Thyroid gland (tissue), 4 donors: ENCODE measurements at regions not wholly inside any gene's neighbourhood (a gene's known extent, or its start where the extent isn't known, plus 50 kb on each side); places are given as distances from the start of the nearest gene placed in this dataset.

Experiments
- DNase-seq, 2 donors: peaks; one replicate each; pipeline ENCODE4 v3.0.0-alpha.2; 2019
- H3K27ac ChIP-seq, 3 donors: fragments of 200-600 bp; sonication (generic); 1 replicate in 2 of 3; 2 replicates in 1 of 3; pipeline ENCODE4 v1.5.1; 2016 to 2019; ENCODE audit warnings: mild to moderate bottlenecking in 1 of 3, moderate library complexity in 1 of 3
- H3K27me3 ChIP-seq: fragments of 200-600 bp; sonication (generic); one replicate; pipeline ENCODE4 v1.5.1; 2019
- H3K36me3 ChIP-seq, 2 donors: fragments of 200-600 bp; sonication (generic); one replicate each; pipeline ENCODE4 v1.5.1; 2016 to 2019
- H3K4me1 ChIP-seq, 2 donors: fragments of 200-600 bp; sonication (generic); one replicate each; pipeline ENCODE4 v1.5.1; 2017 to 2019
- H3K4me3 ChIP-seq, 3 donors: fragments of 200-600 bp; sonication (generic); replicated peaks in 1 of 3; 1 replicate in 2 of 3; 2 replicates in 1 of 3; pipeline ENCODE4 v1.5.1; 2016; ENCODE audit warnings: mild to moderate bottlenecking in 1 of 3
- H3K9me3 ChIP-seq: fragments of 200-600 bp; sonication (generic); one replicate; pipeline ENCODE4 v1.5.1; 2017
- CTCF ChIP-seq, 6 experiments: fragments of 200-600 bp in 3 of 6; fragments of 450-650 bp in 3 of 6; sonication (generic) in 3 of 6; IDR thresholded peaks; one replicate each; pipeline ENCODE4 v1.5.1; 2016 to 2019; ENCODE audit warnings: antibody characterized with exemption in 6 of 6, mild to moderate bottlenecking in 2 of 6, inconsistent platforms in 1 of 6, moderate library complexity in 1 of 6
- POLR2A ChIP-seq, 2 donors: fragments of 450-650 bp; IDR thresholded peaks; one replicate each; pipeline ENCODE4 v1.6.1; 2017; ENCODE audit warnings: antibody characterized with exemption in 2 of 2, mild to moderate bottlenecking in 2 of 2, moderate library complexity in 1 of 2
- WGBS, 2 donors: methylation state at CpG; one replicate each; pipeline ENCODE4 v1.1.5; 2017; 5-methylcytosine and 5-hydroxymethylcytosine counted together
- intact Hi-C: fragments of 100-400 bp; cut with DNase I; formaldehyde crosslinking; loops from one replicate; pipeline ENCODE4 v1.15.1; 2023

- WGBS, 2 donors: 89 to 93% methylated on average over 2 of the region's 2 CpGs
- Histone ChIP-seq H3K27ac (no peak overlapping the region), H3K27me3 (no peaks in the 10 kb centered on the region), H3K4me1 (no peaks in the 10 kb centered on the region), H3K9me3 (no peaks in the 10 kb centered on the region), H3K4me3 (no peak overlapping the region), H3K36me3 (no peaks in the 10 kb centered on the region)
- TF ChIP-seq POLR2A (IDR thresholded peaks at IDR 0.05) (no peak), CTCF (IDR thresholded peaks at IDR 0.05) (no peak)
- intact Hi-C loops: no loop called here
- no peak for DNase-seq
These were observed 297.7 kb upstream of the DIAPH2 start for GRCh38 chrX:96386981-96387380.

GRCh38 chrX:96387801-96388200 lies 296.8 kb upstream of the DIAPH2 start:
- Histone ChIP-seq H3K36me3 (no peaks in the 10 kb centered on the region), H3K27ac (no peak overlapping the region), H3K4me3 (no peak overlapping the region), H3K27me3 (no peaks in the 10 kb centered on the region), H3K9me3 (no peaks in the 10 kb centered on the region), H3K4me1 (no peaks in the 10 kb centered on the region)
- TF ChIP-seq CTCF (IDR thresholded peaks at IDR 0.05): no peak
- TF ChIP-seq POLR2A (IDR thresholded peaks at IDR 0.05): no peak
- 89 to 96% methylated on average over 2 of the region's 2 CpGs for WGBS, 2 donors
- DNase-seq: no peak
- intact Hi-C loops: no loop called here

- WGBS, 2 donors: 50 to 51% methylated on average over 5 of the region's 5 CpGs
- Histone ChIP-seq H3K9me3 (no peaks in the 10 kb centered on the region), H3K4me1 (no peaks in the 10 kb centered on the region), H3K27ac (no peak overlapping the region), H3K27me3 (no peaks in the 10 kb centered on the region), H3K36me3 (no peaks in the 10 kb centered on the region), H3K4me3 (no peak overlapping the region)
- TF ChIP-seq CTCF (IDR thresholded peaks at IDR 0.05) (no peak), POLR2A (IDR thresholded peaks at IDR 0.05) (no peak)
- no peak for DNase-seq
- intact Hi-C loops: no loop called here
These were observed 295.2 kb upstream of the DIAPH2 start for GRCh38 chrX:96389281-96390047.

- Histone ChIP-seq H3K36me3 (no peaks in the 10 kb centered on the region), H3K27ac (no peak overlapping the region), H3K27me3 (no peaks in the 10 kb centered on the region), H3K4me1 (no peaks in the 10 kb centered on the region), H3K4me3 (no peak overlapping the region), H3K9me3 (no peaks in the 10 kb centered on the region)
- TF ChIP-seq POLR2A (IDR thresholded peaks at IDR 0.05) (no peak), CTCF (IDR thresholded peaks at IDR 0.05) (no peak)
- intact Hi-C loops: no loop called here
- WGBS, 2 donors: 95 to 100% methylated on average over 1 of the region's 1 CpG
- DNase-seq: no peak
These were observed 290.0 kb upstream of the DIAPH2 start for GRCh38 chrX:96394598-96394997.

GRCh38 chrX:96403446-96403845 lies 281.2 kb upstream of the DIAPH2 start:
- Histone ChIP-seq H3K4me1 (no peaks in the 10 kb centered on the region), H3K4me3 (no peak overlapping the region), H3K27me3 (no peaks in the 10 kb centered on the region), H3K36me3 (no peaks in the 10 kb centered on the region), H3K9me3 (no peaks in the 10 kb centered on the region), H3K27ac (no peak overlapping the region)
- WGBS, 2 donors: 84 to 85% methylated on average over 3 of the region's 3 CpGs
- intact Hi-C loops: no loop called here
- TF ChIP-seq CTCF (IDR thresholded peaks at IDR 0.05): no peak
- no peak for TF ChIP-seq POLR2A (IDR thresholded peaks at IDR 0.05)
- no peak for DNase-seq
